GM06990 (cell line): ENCODE measurements at regions not wholly inside any gene's neighbourhood (a gene's known extent, or its start where the extent isn't known, plus 50 kb on each side); places are given as distances from the start of the nearest gene placed in this dataset.
"Not testable (repeated sequence)": the region's sequence is repeated elsewhere in the genome, so short reads cannot be mapped to it uniquely, and the experiment has no call there.

Experiments used
- DNase-seq: peaks from one replicate; pipeline ENCODE4 v3.0.0-alpha.2; 2011; ENCODE audit not compliant: insufficient read length; ENCODE audit errors: extremely low read depth
- H3K27me3 ChIP-seq: replicated peaks from 2 replicates; pipeline ENCODE4 v1.6.0; 2011; ENCODE audit warnings: low read length; ENCODE audit not compliant: control insufficient read depth, insufficient read depth
- H3K36me3 ChIP-seq: 2 replicates; pipeline ENCODE4 v1.5.1; 2011; ENCODE audit warnings: low read length; ENCODE audit not compliant: control insufficient read depth, insufficient read depth
- H3K4me3 ChIP-seq: replicated peaks from 2 replicates; pipeline ENCODE4 v1.5.1; 2011; ENCODE audit warnings: low read depth, mild to moderate bottlenecking, control low read depth, low read length
- TF ChIP-seq, protein P1 (sequence below): IDR thresholded peaks from 2 replicates; pipeline ENCODE4 v1.5.1; 2011; ENCODE audit warnings: low read length, control low read depth, mild to moderate bottlenecking, inconsistent platforms; ENCODE audit not compliant: insufficient read depth, poor library complexity, severe bottlenecking

DNA sequence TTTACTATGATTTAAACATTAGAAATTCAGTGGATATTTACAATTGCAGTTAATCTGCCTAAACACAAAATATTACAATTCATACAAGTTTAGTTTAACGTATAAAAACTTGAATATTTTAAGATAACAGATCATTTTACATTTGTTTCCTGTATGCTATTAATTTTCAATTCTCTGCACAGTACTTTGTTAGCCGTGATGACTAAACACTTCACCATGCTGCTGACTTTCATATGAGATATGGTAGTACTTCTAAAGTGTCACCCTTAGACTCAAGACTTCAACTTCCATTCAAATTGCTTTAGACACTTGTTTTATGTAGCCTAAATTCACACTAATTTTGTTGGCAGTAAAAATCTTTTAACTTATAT lies 1646.4 kb upstream of the ADGRL3 start:
- DNase-seq, result no peak
- H3K4me3 ChIP-seq, result no peak overlapping the region
- TF ChIP-seq, protein P1, sequence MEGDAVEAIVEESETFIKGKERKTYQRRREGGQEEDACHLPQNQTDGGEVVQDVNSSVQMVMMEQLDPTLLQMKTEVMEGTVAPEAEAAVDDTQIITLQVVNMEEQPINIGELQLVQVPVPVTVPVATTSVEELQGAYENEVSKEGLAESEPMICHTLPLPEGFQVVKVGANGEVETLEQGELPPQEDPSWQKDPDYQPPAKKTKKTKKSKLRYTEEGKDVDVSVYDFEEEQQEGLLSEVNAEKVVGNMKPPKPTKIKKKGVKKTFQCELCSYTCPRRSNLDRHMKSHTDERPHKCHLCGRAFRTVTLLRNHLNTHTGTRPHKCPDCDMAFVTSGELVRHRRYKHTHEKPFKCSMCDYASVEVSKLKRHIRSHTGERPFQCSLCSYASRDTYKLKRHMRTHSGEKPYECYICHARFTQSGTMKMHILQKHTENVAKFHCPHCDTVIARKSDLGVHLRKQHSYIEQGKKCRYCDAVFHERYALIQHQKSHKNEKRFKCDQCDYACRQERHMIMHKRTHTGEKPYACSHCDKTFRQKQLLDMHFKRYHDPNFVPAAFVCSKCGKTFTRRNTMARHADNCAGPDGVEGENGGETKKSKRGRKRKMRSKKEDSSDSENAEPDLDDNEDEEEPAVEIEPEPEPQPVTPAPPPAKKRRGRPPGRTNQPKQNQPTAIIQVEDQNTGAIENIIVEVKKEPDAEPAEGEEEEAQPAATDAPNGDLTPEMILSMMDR, result no peak
- H3K36me3 ChIP-seq, result no peaks in the 10 kb centered on the region
- H3K27me3 ChIP-seq, result no peaks in the 10 kb centered on the region

DNA sequence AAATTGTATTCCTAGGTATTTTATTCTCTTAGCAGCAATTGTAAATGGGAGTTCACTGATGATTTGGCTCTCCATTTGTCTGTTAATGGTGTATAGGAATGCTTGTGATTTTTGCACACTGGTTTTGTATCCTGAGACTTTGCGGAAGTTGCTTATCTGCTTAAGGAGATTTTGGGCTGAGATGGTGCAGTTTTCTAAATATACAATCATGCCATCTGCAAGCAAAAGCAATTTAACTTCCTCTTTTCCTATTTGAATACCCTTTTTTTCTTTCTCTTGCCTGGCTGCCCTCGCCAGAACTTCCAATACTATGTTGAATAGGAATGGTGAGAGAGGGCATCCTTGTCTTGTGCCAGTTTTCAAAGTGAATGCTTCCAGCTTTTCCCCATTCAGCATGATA lies 1643.9 kb upstream of the ADGRL3 start:
- H3K27me3 ChIP-seq, DNase-seq, H3K36me3 ChIP-seq, H3K4me3 ChIP-seq: not testable (repeated sequence)

DNA sequence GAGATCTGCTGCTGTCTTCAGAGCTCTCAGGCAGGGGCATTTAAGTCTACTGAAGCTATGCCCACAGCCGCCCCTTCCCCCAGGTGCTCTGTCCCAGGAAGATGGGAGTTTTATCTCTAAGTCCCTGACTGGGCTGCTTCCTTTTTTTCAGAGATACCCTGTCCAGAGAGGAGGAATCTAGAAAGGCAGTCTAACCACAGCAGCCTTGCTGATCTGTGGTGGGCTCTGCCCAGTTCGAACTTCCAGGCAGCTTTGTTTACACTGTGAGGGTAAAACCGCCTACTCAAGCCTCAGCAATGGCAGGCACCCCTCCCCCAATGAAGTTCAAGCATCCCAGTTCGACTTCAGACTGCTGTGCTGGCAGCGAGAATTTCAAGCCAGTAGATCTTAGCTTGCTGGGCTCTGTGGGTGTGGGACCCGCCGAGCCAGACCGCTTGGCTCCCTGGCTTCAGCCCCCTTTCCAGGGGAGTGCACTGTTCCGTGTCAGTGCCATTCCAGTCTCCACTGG lies 1639.9 kb upstream of the ADGRL3 start:
- H3K36me3 ChIP-seq, H3K27me3 ChIP-seq, H3K4me3 ChIP-seq, DNase-seq: not testable (repeated sequence)

DNA sequence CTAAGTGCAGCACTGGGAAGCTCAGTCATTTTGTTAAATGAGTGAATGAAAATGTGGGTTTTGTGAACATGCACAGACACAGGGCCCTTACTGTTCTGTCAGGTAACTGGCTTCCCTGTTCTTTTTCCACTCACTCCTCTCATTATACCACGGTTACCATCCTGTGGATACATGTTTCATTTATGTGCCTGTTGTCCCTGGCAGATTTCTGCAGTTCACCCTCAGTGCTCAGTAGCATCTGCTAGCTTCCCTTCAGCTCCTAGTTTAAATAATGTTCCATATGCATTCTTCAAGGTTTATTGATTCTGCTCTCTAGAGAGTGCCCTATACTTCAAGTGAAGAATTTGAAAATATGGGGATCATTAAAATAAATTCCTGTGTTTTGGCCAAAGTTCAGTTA lies 1634.3 kb upstream of the ADGRL3 start:
- Histone ChIP-seq H3K27me3 (no peaks in the 10 kb centered on the region), H3K36me3 (no peaks in the 10 kb centered on the region), H3K4me3 (no peak overlapping the region)
- TF ChIP-seq, protein P1, result no peak
- no peak for DNase-seq

DNA sequence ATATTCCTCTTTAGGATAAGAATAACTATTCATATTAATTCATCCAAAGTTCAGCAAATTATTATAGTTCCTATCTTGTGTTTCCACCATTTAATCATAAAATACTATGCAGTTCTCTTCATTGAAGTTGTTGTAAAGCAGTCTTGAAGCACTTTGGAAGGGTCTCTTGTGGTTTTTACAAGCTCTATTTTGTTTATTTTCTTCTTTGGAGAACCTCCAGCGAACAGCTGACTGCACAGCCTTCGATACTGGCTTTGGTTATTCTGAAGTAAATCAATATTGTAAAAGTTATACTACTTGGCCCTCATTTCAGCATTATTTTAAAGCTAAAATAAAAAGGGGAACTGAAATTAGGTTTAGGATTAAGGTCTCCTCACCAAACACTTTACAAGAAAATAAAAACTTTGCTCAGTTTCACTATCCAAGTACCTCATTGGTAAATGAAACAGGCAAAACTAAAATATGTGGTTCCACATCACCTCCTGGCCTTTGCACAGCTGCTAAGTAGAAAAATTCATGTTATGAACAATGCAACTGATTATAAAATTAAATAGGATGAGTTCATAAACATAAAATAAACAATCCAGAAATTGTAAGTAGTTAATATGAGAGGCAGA lies 1629.2 kb upstream of the ADGRL3 start:
- no peak overlapping the region for H3K4me3 ChIP-seq

DNA sequence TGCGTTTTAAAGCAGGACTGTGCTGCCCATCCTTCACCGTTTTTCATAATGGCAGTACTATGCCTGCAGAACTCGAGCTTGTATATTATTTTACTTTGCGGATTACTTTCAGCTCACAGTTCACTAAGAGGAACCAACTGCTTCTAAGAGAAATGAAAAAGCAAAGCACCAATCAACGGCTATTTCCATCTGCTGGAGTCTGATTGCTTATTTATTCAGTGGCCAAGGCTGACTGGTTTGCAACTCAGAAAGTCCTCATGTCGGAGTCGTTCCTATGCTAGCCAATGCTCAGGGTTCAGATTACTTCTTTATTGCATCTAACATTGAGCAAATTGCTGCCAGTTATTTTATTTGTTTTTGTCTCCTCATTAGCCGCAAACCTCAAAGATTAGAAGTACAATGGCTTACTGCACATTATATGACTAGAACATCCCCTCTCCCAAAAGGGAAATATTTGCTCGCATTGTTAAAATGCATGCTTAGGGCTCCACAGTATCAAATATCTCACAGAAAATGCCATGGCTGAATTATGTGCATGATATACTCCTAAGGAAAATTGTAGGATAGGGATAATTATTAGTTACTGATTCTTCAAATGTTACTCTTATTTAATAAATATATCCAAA lies 1628.2 kb upstream of the ADGRL3 start:
- no peaks in the 10 kb centered on the region for H3K36me3 ChIP-seq
- no peak for DNase-seq
- TF ChIP-seq, protein P1, result no peak
- no peaks in the 10 kb centered on the region for H3K27me3 ChIP-seq
- H3K4me3 ChIP-seq, result no peak overlapping the region

More for the DNA sequence above, 1629.2 kb upstream of the ADGRL3 start:
- no peak for DNase-seq
- H3K36me3 ChIP-seq, result no peaks in the 10 kb centered on the region
- TF ChIP-seq, protein P1, result no peak
- H3K27me3 ChIP-seq, result no peaks in the 10 kb centered on the region
